SK-N-MC (cell line): ENCODE measurements at regions not wholly inside any gene's neighbourhood (a gene's known extent, or its start where the extent isn't known, plus 50 kb on each side); places are given as distances from the start of the nearest gene placed in this dataset.

Experiments used
- EZH2 ChIP-seq: fragments of 200-600 bp; sonication (generic); IDR thresholded peaks from one replicate; pipeline ENCODE4 v1.6.1; 2017; ENCODE audit warnings: antibody characterized with exemption
- POLR2AphosphoS5 ChIP-seq: IDR thresholded peaks from 2 replicates; pipeline ENCODE4 v1.6.1; 2012; ENCODE audit warnings: mild to moderate bottlenecking, low read depth, low read length, borderline replicate concordance

DNA sequence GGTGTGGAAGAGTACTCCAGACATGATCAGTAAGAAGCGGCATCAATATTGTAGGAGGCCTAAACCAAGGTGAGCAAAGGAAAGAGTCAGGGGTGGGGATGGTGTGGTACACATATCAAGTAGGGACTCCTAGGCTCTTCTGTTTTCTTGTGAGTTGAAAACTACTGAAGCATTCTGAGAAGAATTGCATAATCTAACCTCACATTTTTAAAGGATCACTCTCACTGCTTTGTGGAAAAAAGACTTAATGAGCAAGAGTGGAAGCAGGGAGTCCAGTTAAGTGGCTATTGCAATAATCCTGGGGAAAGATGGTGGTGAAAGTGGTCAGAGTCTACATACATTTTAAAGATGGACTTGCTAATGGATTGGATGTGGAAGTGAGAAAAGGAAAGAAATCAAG, 899.5 kb upstream of the FAM98A start:
- TF ChIP-seq EZH2 (no peak), POLR2AphosphoS5 (no peak)
